Gastrocnemius medialis (tissue), 4 donors: ENCODE measurements at regions not wholly inside any gene's neighbourhood (a gene's known extent, or its start where the extent isn't known, plus 50 kb on each side); places are given as distances from the start of the nearest gene placed in this dataset.

Experiments used
- ATAC-seq, 2 donors: fragments of 150-250 bp; one replicate each; pipeline ENCODE4 v1.9.1; 2016
- DNase-seq, 2 donors: peaks; one replicate each; pipeline ENCODE4 v3.0.0-alpha.2; 2019
- H3K27ac ChIP-seq, 4 donors: fragments of 200-600 bp; sonication (generic); 1 replicate in 1 of 4; 2 replicates in 3 of 4; pipeline ENCODE4 v1.5.1; 2016 to 2018; ENCODE audit warnings: mild to moderate bottlenecking in 2 of 4, moderate library complexity in 1 of 4
- H3K27me3 ChIP-seq, 3 donors: fragments of 200-600 bp; sonication (generic) in 2 of 3; 1 replicate in 1 of 3; 2 replicates in 2 of 3; pipeline versions ENCODE4 v1.5.1 to v1.6.0; 2016 to 2019; ENCODE audit warnings: mild to moderate bottlenecking in 1 of 3, moderate library complexity in 1 of 3
- H3K36me3 ChIP-seq, 2 donors: fragments of 200-600 bp; sonication (generic) in 1 of 2; one replicate each; pipeline ENCODE4 v1.5.1; 2017 to 2018
- H3K4me1 ChIP-seq, 2 donors: fragments of 200-600 bp; sonication (generic) in 1 of 2; one replicate each; pipeline ENCODE4 v1.5.1; 2016 to 2017; ENCODE audit warnings: mild to moderate bottlenecking in 2 of 2
- H3K4me3 ChIP-seq, 4 donors: fragments of 200-600 bp; sonication (generic) in 3 of 4; 1 replicate in 1 of 4; 2 replicates in 3 of 4; pipeline ENCODE4 v1.5.1; 2016 to 2019; ENCODE audit warnings: mild to moderate bottlenecking in 2 of 4
- H3K9me3 ChIP-seq, 3 donors: fragments of 200-600 bp; sonication (generic) in 2 of 3; 1 replicate in 1 of 3; 2 replicates in 2 of 3; pipeline ENCODE4 v1.5.1; 2016 to 2019
- POLR2A ChIP-seq, 2 donors: fragments of 450-650 bp; IDR thresholded peaks; one replicate each; pipeline ENCODE4 v1.6.1; 2017; ENCODE audit warnings: antibody characterized with exemption in 2 of 2, mild to moderate bottlenecking in 2 of 2, moderate library complexity in 2 of 2
- in situ Hi-C, 4 donors: fragments of 200-750 bp; cut with MboI; loops; one replicate each; pipeline versions ENCODE4 v1.15.0 to v1.8.0; 2017; ENCODE audit warnings: low sequenced_read_pairs in 4 of 4
- intact Hi-C: fragments of 100-400 bp; cut with DNase I; formaldehyde crosslinking; loops from one replicate; pipeline ENCODE4 v1.15.1; 2023; ENCODE audit warnings: low total_unique reads
- TF ChIP-seq, protein P1 (sequence below), 5 experiments: fragments of 450-650 bp in 3 of 5; fragments of 200-600 bp in 2 of 5; sonication (generic) in 2 of 5; IDR thresholded peaks in 4 of 5; conservative IDR thresholded peaks in 1 of 5; 1 replicate in 4 of 5; 2 replicates in 1 of 5; pipeline ENCODE4 v1.5.1; 2016 to 2019; ENCODE audit warnings: antibody characterized with exemption in 5 of 5, mild to moderate bottlenecking in 3 of 5, moderate library complexity in 3 of 5

GRCh38 chr1:4345094-4345493 is 309.3 kb upstream of the AJAP1 start:
- ATAC-seq (no peak), DNase-seq (no peak)
- TF ChIP-seq POLR2A (IDR thresholded peaks at IDR 0.05): no peak
- TF ChIP-seq, protein P1, sequence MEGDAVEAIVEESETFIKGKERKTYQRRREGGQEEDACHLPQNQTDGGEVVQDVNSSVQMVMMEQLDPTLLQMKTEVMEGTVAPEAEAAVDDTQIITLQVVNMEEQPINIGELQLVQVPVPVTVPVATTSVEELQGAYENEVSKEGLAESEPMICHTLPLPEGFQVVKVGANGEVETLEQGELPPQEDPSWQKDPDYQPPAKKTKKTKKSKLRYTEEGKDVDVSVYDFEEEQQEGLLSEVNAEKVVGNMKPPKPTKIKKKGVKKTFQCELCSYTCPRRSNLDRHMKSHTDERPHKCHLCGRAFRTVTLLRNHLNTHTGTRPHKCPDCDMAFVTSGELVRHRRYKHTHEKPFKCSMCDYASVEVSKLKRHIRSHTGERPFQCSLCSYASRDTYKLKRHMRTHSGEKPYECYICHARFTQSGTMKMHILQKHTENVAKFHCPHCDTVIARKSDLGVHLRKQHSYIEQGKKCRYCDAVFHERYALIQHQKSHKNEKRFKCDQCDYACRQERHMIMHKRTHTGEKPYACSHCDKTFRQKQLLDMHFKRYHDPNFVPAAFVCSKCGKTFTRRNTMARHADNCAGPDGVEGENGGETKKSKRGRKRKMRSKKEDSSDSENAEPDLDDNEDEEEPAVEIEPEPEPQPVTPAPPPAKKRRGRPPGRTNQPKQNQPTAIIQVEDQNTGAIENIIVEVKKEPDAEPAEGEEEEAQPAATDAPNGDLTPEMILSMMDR (IDR thresholded peaks at IDR 0.05 in 4 of 5, conservative IDR thresholded peaks at IDR 0.05 in 1 of 5): no peak
- intact Hi-C loops (no loop called here), in situ Hi-C loops (no loop called here)
- no peaks in the 10 kb centered on the region for H3K36me3 ChIP-seq
- H3K9me3 ChIP-seq: no peaks in the 10 kb centered on the region
- H3K4me3 ChIP-seq: no peak overlapping the region
- no peak overlapping the region for H3K27ac ChIP-seq
- no peaks in the 10 kb centered on the region for H3K4me1 ChIP-seq
- no peaks in the 10 kb centered on the region for H3K27me3 ChIP-seq

- DNase-seq: no peak
- TF ChIP-seq, protein P1 (IDR thresholded peaks at IDR 0.05 in 4 of 5, conservative IDR thresholded peaks at IDR 0.05 in 1 of 5): no peak
- no peak for TF ChIP-seq POLR2A (IDR thresholded peaks at IDR 0.05)
- no peaks in the 10 kb centered on the region for H3K27me3 ChIP-seq
- intact Hi-C loops (no loop called here), in situ Hi-C loops (no loop called here)
- ATAC-seq: no peak
- H3K27ac ChIP-seq: no peak overlapping the region
- H3K4me1 ChIP-seq: no peaks in the 10 kb centered on the region
- no peaks in the 10 kb centered on the region for H3K36me3 ChIP-seq
- no peaks in the 10 kb centered on the region for H3K9me3 ChIP-seq
- no peak overlapping the region for H3K4me3 ChIP-seq
Observed at GRCh38 chr1:4346131-4346530, 308.3 kb upstream of the AJAP1 start.

DNA sequence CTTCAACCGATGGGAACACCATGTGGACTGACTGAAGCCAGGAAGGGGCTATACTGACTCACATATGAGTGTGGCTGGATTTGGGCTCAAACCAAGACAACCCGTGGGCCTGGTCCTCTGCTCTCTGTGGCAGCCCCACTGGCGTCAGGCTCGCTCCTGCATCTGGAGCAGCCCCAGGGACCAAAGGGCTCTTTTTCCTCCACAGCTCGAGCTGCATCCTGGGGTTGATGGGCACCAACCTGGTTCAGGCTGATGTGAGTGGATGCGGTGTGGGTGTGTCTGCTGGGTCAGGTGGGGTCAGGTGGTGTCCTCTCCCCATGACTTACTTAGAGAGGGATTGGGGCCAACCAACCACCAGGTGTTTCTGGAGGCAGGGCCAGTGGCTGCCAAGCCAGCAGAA is 303.0 kb upstream of the AJAP1 start:
- H3K27ac ChIP-seq: no peak overlapping the region
- TF ChIP-seq POLR2A (IDR thresholded peaks at IDR 0.05): no peak
- in situ Hi-C loops (no loop called here), intact Hi-C loops (no loop called here)
- DNase-seq (no peak), ATAC-seq (no peak)
- no peaks in the 10 kb centered on the region for H3K4me1 ChIP-seq
- H3K27me3 ChIP-seq: no peaks in the 10 kb centered on the region
- no peaks in the 10 kb centered on the region for H3K9me3 ChIP-seq
- no peaks in the 10 kb centered on the region for H3K36me3 ChIP-seq
- H3K4me3 ChIP-seq: no peak overlapping the region

GRCh38 chr1:4353090-4353856 is 301.1 kb upstream of the AJAP1 start:
- H3K4me1 ChIP-seq: no peaks in the 10 kb centered on the region
- no peak overlapping the region for H3K4me3 ChIP-seq
- DNase-seq (no peak), ATAC-seq (no peak)
- no peak overlapping the region for H3K27ac ChIP-seq
- H3K9me3 ChIP-seq: no peaks in the 10 kb centered on the region
- TF ChIP-seq, protein P1 (IDR thresholded peaks at IDR 0.05 in 4 of 5, conservative IDR thresholded peaks at IDR 0.05 in 1 of 5): no peak
- TF ChIP-seq POLR2A (IDR thresholded peaks at IDR 0.05): no peak
- no peaks in the 10 kb centered on the region for H3K36me3 ChIP-seq
- in situ Hi-C loops (no loop called here), intact Hi-C loops (no loop called here)
- H3K27me3 ChIP-seq: no peaks in the 10 kb centered on the region

GRCh38 chr1:4355839-4356238 is 298.6 kb upstream of the AJAP1 start:
- TF ChIP-seq, protein P1 (IDR thresholded peaks at IDR 0.05 in 4 of 5, conservative IDR thresholded peaks at IDR 0.05 in 1 of 5): no peak
- no peak for TF ChIP-seq POLR2A (IDR thresholded peaks at IDR 0.05)
- Histone ChIP-seq H3K36me3 (no peaks in the 10 kb centered on the region), H3K4me1 (no peaks in the 10 kb centered on the region), H3K9me3 (no peaks in the 10 kb centered on the region), H3K27me3 (peaks cover 0 to 1% (median 0%) of the 10 kb centered on the region in 3 donors), H3K4me3 (no peak overlapping the region), H3K27ac (no peak overlapping the region)
- in situ Hi-C loops (no loop called here), intact Hi-C loops (no loop called here)
- ATAC-seq: no peak
- no peak for DNase-seq
